ENCODE measurements at regions not wholly inside any gene's neighbourhood (a gene's known extent, or its start where the extent isn't known, plus 50 kb on each side); places are given as distances from the start of the nearest gene placed in this dataset.

- Histone ChIP-seq H2AK5ac (ENCODE audit: low read depth, low read length) (no peak overlapping the region), H4K20me1 (replicated peaks in 1 of 2; ENCODE audit: control insufficient read depth in 1 of 2, insufficient read depth in 2 of 2, low read length in 2 of 2) (no peaks in the 10 kb centered on the region), H3K23me2 (ENCODE audit: low read depth, low read length) (no peaks in the 10 kb centered on the region), H3K4me1 (replicated peaks in 1 of 4; ENCODE audit: control insufficient read depth in 3 of 4, insufficient read depth in 4 of 4, low read length in 3 of 4) (peaks cover 0 to 3% (median 0%) of the 10 kb centered on the region in 4 experiments; a peak in 2 of 7 replicates), H3K79me1 (ENCODE audit: low read depth, low read length) (no peaks in the 10 kb centered on the region), H3K4ac (replicated peaks; ENCODE audit: insufficient read length, low read depth, low read length) (no peak overlapping the region), H2BK20ac (ENCODE audit: low read length) (no peak overlapping the region), H3K4me2 (ENCODE audit: insufficient read depth in 1 of 2, low read depth in 2 of 2, low read length in 2 of 2) (no peak overlapping the region), H4K5ac (ENCODE audit: insufficient read length, low read depth, low read length) (no peak overlapping the region), H3K18ac (ENCODE audit: extremely low read depth, low read length) (no peak overlapping the region; the same call in 1 of the 2 replicates), H3K56ac (replicated peaks; ENCODE audit: insufficient read length, low read depth, low read length) (no peak overlapping the region), H3K9ac (replicated peaks in 1 of 4; ENCODE audit: extremely low read depth in 1 of 4, low read depth in 3 of 4, low read length in 3 of 4) (no peak overlapping the region), H4K91ac (replicated peaks; ENCODE audit: insufficient read length, low read length) (no peak overlapping the region), H3K79me2 (ENCODE audit: control insufficient read depth in 1 of 2, insufficient read depth in 2 of 2, low read length in 2 of 2) (no peaks in the 10 kb centered on the region), H3K23ac (ENCODE audit: insufficient read length) (no peak overlapping the region), H4K8ac (ENCODE audit: extremely low read depth, insufficient read depth, low read length) (no peak overlapping the region), H3K14ac (ENCODE audit: insufficient read length) (no peak overlapping the region), H3K4me3 (ENCODE audit: extremely low read depth in 1 of 4, insufficient read depth in 2 of 4, low read depth in 3 of 4, low read length in 4 of 4) (no peak overlapping the region), H3K27me3 (replicated peaks in 1 of 4; ENCODE audit: control insufficient read depth in 3 of 4, extremely low read depth in 1 of 4, insufficient read depth in 3 of 4, low read length in 3 of 4) (no peaks in the 10 kb centered on the region), H2BK12ac (ENCODE audit: low read depth, low read length) (no peak overlapping the region), H3K27ac (ENCODE audit: low read depth, low read length) (no peak overlapping the region), H3K9me3 (ENCODE audit: insufficient read depth in 2 of 2, low read depth in 1 of 2, low read length in 1 of 2) (no peaks in the 10 kb centered on the region), H2BK120ac (replicated peaks; ENCODE audit: low read depth, low read length) (no peak overlapping the region), H3K36me3 (ENCODE audit: control insufficient read depth in 2 of 4, insufficient read depth in 4 of 4, low read length in 3 of 4) (no peaks in the 10 kb centered on the region), H2AFZ (ENCODE audit: low read length) (no peak overlapping the region), H2BK15ac (ENCODE audit: low read length) (no peak overlapping the region), H2BK5ac (ENCODE audit: low read depth, low read length) (no peak overlapping the region)
- DNase-seq (ENCODE audit: low read depth in 1 of 2, low spot score in 2 of 2), result no peak
- ChIA-PET POLR2A (ENCODE audit: partially characterized antibody) (no interaction called here), CTCF (ENCODE audit: partially characterized antibody) (no interaction called here)
- no peak for FAIRE-seq
- 100% methylated on average over 1 of the region's 1 CpG; no CpG with 5 or more reads in 1 of the 2 experiments for WGBS, 2 experiments (ENCODE audit: extremely low coverage in 1 of 2, insufficient coverage in 1 of 2, insufficient read length in 1 of 2, insufficient replicate concordance in 2 of 2, low coverage in 1 of 2, low lambda C conversion rate in 2 of 2, missing lambda C conversion rate in 1 of 2)
- TF ChIP-seq SUZ12 (IDR thresholded peaks at IDR 0.05; ENCODE audit: low read length) (no peak), TAF1 (IDR thresholded peaks at IDR 0.05; ENCODE audit: low read depth, low read length) (no peak), CTBP2 (IDR thresholded peaks at IDR 0.05; ENCODE audit: borderline replicate concordance, insufficient read depth, insufficient read length, low read length) (no peak)
These were observed 151.5 kb downstream of the PLS3 start for GRCh38 chrX:115712484-115712883.
